NB4 (cell line): ENCODE measurements at regions not wholly inside any gene's neighbourhood (a gene's known extent, or its start where the extent isn't known, plus 50 kb on each side); places are given as distances from the start of the nearest gene placed in this dataset.

Experiments used
- CTCF ChIP-seq: IDR thresholded peaks from one replicate; pipeline ENCODE4 v1.5.1; 2012; ENCODE audit warnings: low read depth, low read length
- MAX ChIP-seq: IDR thresholded peaks from 2 replicates; pipeline ENCODE4 v1.6.1; 2011; ENCODE audit warnings: low read depth, low read length
- POLR2A ChIP-seq: IDR thresholded peaks from 2 replicates; pipeline ENCODE4 v1.6.1; 2011; ENCODE audit warnings: mild to moderate bottlenecking; ENCODE audit not compliant: insufficient read length; ENCODE audit errors: extremely low read depth

- TF ChIP-seq MAX: no peak
- TF ChIP-seq CTCF: no peak
- TF ChIP-seq POLR2A: no peak
Observed at GRCh38 chr6:103826209-103826608, 1033.5 kb downstream of the HACE1 start.
